GM12801 (cell line): ENCODE measurements at regions not wholly inside any gene's neighbourhood (a gene's known extent, or its start where the extent isn't known, plus 50 kb on each side); places are given as distances from the start of the nearest gene placed in this dataset.

Experiments
- CTCF ChIP-seq: IDR thresholded peaks from one replicate; pipeline ENCODE4 v1.5.1; 2011; ENCODE audit warnings: control low read depth; ENCODE audit not compliant: insufficient read length; ENCODE audit errors: extremely low read depth

- no peak for TF ChIP-seq CTCF
Observed at GRCh38 chr9:105928416-105928815, 234.1 kb downstream of the TMEM38B start.

- no peak for TF ChIP-seq CTCF
Observed at GRCh38 chr9:105930011-105930627, 235.8 kb downstream of the TMEM38B start.

- TF ChIP-seq CTCF, result no peak
Observed at GRCh38 chr9:105932276-105932675, 237.9 kb downstream of the TMEM38B start.

- TF ChIP-seq CTCF, result no peak
Observed at GRCh38 chr9:105950448-105950847, 256.1 kb downstream of the TMEM38B start.

- TF ChIP-seq CTCF, result no peak
Observed at GRCh38 chr9:105950894-105951293, 256.6 kb downstream of the TMEM38B start.

GRCh38 chr9:105954517-105954916 is 260.2 kb downstream of the TMEM38B start:
- no peak for TF ChIP-seq CTCF

- no peak for TF ChIP-seq CTCF
Observed at GRCh38 chr9:105957830-105958229, 263.5 kb downstream of the TMEM38B start.
